Frontal cortex (tissue), 3 donors: ENCODE measurements at regions not wholly inside any gene's neighbourhood (a gene's known extent, or its start where the extent isn't known, plus 50 kb on each side); places are given as distances from the start of the nearest gene placed in this dataset.

Experiments used
- DNase-seq, 2 donors: peaks; one replicate each; pipeline ENCODE4 v3.0.0; 2012; ENCODE audit warnings: low spot score in 2 of 2
- FAIRE-seq: peaks from 2 replicates; lab custom pipeline; 2012; peaks lifted over from hg19 to GRCh38; lab: Jason Lieb, UNC
- donor health status: control.
- donor health status: control.
- donor health status: control.

DNA sequence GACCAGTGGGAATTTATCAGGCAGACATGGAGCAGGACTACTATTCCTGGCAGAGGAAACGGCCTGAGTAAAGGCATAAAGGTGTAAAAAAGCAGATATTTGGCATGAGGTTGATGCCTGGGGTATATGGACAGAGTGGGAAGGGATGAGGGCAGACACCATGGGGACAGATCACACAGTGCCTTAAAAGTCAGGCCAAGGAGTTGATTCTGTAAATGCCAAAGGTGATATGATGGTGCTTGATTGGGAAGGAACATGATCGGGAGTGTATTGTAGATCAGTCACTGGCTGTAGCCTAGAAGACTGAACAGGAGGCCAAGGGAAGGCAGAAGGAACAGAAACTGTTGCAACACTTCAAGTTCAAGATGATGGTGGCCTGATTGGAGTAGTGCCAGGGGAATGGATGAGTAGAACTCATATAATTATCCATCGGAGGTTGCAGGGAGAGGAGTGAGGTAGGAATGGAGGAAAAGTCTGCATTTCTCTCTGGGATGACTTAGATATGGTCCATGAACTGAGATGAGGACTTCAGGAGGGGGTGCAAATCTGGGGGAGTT, 594.3 kb upstream of the KLF4 start:
- DNase-seq (no peak), FAIRE-seq (no peak)

- no peak for DNase-seq
- FAIRE-seq, result no peak
These were observed 593.7 kb upstream of the KLF4 start for GRCh38 chr9:108083160-108083750.

- FAIRE-seq, result no peak
- DNase-seq, result no peak
These were observed 591.5 kb upstream of the KLF4 start for GRCh38 chr9:108081112-108081511.

- DNase-seq (no peak), FAIRE-seq (no peak)
These were observed 590.7 kb upstream of the KLF4 start for GRCh38 chr9:108080285-108080684.

DNA sequence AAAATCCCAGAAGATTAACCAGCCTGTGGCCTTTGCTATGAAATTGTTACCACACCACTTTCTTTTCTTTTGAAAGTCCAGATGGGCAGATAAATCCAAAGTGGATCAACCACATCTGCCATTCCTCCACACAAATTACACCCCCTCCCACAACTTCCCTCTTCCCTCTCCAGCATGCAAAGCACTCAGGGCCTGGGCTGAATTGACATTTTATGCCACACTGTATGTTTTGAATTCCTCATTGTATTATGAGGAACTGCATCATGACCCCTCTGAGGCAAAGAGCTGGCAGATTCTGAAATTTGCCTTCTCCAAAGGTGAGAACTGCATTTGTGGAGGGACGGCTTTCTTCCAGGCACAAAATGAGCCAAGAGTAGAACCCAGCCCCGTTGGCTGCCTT, 589.2 kb upstream of the KLF4 start:
- FAIRE-seq, result no peak
- DNase-seq, result no peak

GRCh38 chr9:108078375-108078774, 588.8 kb upstream of the KLF4 start:
- DNase-seq (no peak), FAIRE-seq (no peak)

- FAIRE-seq (no peak), DNase-seq (no peak)
These were observed 588.0 kb upstream of the KLF4 start for GRCh38 chr9:108077556-108077955.

- FAIRE-seq, result no peak
These were observed 585.3 kb upstream of the KLF4 start for GRCh38 chr9:108074900-108075299.

GRCh38 chr9:108073823-108074222, 584.3 kb upstream of the KLF4 start:
- FAIRE-seq (no peak), DNase-seq (no peak)

More at GRCh38 chr9:108074900-108075299, 585.3 kb upstream of the KLF4 start:
- no peak for DNase-seq

- DNase-seq (no peak), FAIRE-seq (no peak)
These were observed 583.2 kb upstream of the KLF4 start for GRCh38 chr9:108072740-108073139.

DNA sequence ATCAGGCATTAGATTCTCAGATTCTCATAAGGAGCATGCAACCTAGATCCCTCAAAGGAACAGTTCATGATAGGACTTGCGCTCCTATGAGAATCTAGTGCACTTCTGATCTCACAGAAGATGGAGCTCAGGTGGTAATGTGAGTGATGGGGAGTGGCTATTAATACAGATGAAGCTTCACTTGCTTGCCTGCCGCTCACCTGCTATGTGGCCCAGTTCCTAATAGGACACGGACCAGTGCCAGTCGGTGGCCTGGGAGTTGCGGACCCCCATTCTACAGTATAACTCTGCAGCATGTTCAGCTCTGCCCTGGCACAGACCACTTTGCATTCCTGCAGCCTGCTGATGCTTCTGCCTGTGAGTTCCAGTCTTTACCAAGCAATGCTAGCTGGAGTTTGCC, 581.3 kb upstream of the KLF4 start:
- no peak for FAIRE-seq
- no peak for DNase-seq

DNA sequence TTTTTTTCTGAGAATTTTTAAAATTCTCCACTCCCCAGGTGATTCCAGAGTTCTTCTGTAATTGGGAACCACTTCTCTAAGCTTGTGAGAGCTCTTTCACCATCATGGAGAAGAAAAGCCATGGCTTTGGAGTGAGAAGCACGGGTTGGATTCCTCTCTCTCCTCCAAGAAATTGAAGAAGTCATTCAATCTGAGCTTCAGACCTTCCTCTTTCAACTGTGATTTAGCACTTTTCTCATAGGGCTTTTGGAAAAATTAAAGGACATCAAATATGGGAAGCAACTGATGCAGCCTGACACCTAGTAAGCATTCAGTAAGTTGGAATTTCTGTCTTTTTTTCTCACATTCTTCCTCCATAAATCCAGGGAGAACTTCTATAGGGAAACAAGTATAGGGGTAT, 580.4 kb upstream of the KLF4 start:
- no peak for DNase-seq
- no peak for FAIRE-seq

DNA sequence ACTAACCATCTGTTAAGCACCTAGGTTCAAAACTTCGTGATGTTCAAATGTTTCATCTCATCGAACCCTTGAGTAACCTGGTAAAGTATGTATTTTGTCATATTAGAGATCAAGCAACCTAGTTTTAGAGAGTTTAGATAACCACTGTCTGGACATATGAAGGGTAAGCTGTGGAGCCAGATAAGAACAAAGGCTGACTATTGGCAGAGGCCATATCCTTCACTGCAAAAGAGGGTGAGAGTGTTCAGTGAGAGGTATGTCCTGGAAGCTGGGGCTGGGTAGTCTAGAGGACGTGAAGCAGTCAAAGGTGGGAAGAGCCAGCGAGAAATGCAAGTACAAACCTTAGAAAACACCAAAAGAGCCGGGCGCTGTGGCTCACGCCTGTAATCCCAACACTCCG, 573.1 kb upstream of the KLF4 start:
- DNase-seq, result no peak
- FAIRE-seq, result no peak

DNA sequence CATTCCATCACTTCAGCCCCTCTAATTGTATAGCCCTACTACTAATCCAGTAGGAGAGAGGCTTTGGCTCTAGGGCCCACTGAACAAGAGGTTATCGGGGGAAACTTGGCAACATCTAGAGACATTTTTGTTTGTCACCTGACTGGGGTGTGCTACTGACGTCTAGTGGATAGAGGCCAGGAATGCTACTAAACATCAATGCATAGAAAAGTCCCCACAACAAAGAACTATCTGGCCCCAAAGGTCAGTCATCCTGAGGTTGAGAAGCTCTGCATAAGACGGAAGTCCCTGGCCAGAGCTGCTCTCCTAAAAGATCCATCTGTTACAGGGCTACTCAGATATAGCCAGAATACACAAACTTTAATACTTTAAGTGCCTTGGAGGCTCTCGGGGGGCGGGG, 570.6 kb upstream of the KLF4 start:
- FAIRE-seq (no peak), DNase-seq (no peak)

DNA sequence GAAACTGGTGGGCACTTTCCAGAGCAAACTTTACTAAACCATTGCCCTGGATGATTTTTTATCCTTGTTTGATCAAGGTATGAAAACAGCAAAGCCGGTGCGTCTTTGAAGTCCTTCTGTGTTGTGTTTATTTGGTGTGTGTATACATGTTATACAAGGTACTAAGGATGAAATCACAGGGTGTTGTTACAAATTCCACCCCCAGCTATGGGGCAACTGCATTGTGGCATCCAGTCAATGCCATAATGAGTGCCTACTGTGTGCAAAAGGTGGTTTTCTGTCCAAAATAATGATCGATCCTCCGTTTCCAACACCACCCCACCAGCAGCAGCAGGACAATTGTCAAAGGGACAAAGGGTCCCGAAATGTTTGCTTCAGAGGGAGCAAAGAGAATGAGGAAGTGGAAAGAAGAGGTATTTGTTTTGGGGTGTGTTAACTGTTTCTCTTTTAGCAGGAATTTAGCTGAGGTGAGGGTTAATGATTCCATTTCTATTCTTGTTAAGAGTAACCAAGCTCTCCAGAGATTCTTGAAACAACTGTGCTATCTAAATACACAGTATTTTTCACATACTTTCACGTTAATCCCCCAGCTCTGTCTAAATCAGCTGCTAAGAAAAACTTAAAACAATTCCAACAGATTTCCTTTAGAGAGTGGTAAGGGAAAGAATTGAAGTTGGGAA, 568.7 kb upstream of the KLF4 start:
- FAIRE-seq (no peak), DNase-seq (no peak)

- no peak for FAIRE-seq
- DNase-seq, result no peak
These were observed 568.0 kb upstream of the KLF4 start for GRCh38 chr9:108057421-108058134.

DNA sequence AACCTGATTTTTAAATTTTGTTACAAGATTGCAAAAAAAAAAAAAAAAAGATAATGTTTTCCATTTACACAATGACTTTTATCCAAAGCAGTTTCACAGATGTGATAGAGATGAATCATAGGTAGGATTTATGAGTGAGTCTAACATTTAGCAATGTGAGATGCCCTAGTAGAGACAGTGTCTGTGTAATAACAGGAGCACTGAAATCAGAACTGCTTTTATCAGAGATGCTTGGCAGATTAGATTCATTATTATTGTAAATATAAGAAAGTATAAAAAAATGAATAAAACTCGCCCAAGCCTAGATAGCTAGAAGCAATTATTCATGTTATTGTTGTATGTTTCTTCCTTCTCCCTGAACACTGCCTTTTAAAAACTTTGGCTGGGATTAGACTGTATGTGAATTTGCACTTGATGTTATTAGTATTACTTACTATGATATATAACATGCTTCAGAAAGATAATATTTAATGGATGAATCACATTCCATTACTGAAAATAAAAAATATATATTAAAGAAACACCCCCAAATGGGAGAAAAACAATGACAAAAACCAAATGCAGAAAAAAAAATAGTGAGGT, 567.3 kb upstream of the KLF4 start:
- DNase-seq, result no peak
- no peak for FAIRE-seq

- no peak for FAIRE-seq
- no peak for DNase-seq
These were observed 566.7 kb upstream of the KLF4 start for GRCh38 chr9:108056084-108056804.

GRCh38 chr9:108054131-108054630, 564.6 kb upstream of the KLF4 start:
- DNase-seq (no peak), FAIRE-seq (no peak)

- DNase-seq, result no peak
These were observed 564.0 kb upstream of the KLF4 start for GRCh38 chr9:108053555-108054061.

More at GRCh38 chr9:108053555-108054061, 564.0 kb upstream of the KLF4 start:
- no peak for FAIRE-seq
